ENCODE measurements at regions not wholly inside any gene's neighbourhood (a gene's known extent, or its start where the extent isn't known, plus 50 kb on each side); places are given as distances from the start of the nearest gene placed in this dataset.

GRCh38 chr12:46535907-46536306 lies 163.3 kb upstream of the SLC38A2 start:
- no peak overlapping the region; the same call in 1 of the 2 replicates for H3K27ac ChIP-seq
- TF ChIP-seq, protein P1, sequence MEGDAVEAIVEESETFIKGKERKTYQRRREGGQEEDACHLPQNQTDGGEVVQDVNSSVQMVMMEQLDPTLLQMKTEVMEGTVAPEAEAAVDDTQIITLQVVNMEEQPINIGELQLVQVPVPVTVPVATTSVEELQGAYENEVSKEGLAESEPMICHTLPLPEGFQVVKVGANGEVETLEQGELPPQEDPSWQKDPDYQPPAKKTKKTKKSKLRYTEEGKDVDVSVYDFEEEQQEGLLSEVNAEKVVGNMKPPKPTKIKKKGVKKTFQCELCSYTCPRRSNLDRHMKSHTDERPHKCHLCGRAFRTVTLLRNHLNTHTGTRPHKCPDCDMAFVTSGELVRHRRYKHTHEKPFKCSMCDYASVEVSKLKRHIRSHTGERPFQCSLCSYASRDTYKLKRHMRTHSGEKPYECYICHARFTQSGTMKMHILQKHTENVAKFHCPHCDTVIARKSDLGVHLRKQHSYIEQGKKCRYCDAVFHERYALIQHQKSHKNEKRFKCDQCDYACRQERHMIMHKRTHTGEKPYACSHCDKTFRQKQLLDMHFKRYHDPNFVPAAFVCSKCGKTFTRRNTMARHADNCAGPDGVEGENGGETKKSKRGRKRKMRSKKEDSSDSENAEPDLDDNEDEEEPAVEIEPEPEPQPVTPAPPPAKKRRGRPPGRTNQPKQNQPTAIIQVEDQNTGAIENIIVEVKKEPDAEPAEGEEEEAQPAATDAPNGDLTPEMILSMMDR (conservative IDR thresholded peaks at IDR 0.05) = no peak
- TF ChIP-seq ZFX (IDR thresholded peaks at IDR 0.05) = no peak

GRCh38 chr12:46535376-46535775 lies 162.8 kb upstream of the SLC38A2 start:
- no peak overlapping the region; the same call in 1 of the 2 replicates for H3K27ac ChIP-seq
- TF ChIP-seq, protein P1 (conservative IDR thresholded peaks at IDR 0.05) = no peak
- TF ChIP-seq ZFX (IDR thresholded peaks at IDR 0.05) = no peak

DNA sequence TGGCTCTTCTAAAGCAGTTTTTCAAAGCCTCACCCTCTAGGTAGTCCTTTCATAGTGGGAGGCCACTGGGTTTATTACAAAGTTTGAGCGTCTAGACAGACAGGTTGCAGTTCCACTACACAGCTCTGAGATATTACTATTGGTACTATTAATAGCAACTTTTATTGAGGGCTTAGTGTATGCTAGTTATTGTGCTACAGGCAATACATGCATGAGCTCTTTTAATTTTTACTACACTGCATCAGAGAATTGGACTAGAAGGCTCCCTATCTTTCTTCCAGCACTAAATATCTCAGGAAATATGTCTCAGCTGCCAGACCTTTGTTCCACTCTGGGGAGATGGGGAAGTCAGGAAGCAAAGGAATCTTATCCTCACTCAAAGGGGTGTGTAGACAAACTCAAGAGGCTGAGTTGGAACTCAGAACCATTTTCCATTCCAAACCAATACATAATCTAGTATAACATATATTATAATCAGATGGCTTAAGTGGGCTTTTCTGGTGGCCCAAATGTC lies 161.8 kb upstream of the SLC38A2 start:
- no peak for TF ChIP-seq ZFX (IDR thresholded peaks at IDR 0.05)
- TF ChIP-seq, protein P1 (conservative IDR thresholded peaks at IDR 0.05) = no peak
- no peak overlapping the region for H3K27ac ChIP-seq

- H3K27ac ChIP-seq = no peak overlapping the region
- TF ChIP-seq, protein P1 (conservative IDR thresholded peaks at IDR 0.05) = no peak
- TF ChIP-seq ZFX (IDR thresholded peaks at IDR 0.05) = no peak
These were observed 161.2 kb upstream of the SLC38A2 start for GRCh38 chr12:46533723-46534122.

DNA sequence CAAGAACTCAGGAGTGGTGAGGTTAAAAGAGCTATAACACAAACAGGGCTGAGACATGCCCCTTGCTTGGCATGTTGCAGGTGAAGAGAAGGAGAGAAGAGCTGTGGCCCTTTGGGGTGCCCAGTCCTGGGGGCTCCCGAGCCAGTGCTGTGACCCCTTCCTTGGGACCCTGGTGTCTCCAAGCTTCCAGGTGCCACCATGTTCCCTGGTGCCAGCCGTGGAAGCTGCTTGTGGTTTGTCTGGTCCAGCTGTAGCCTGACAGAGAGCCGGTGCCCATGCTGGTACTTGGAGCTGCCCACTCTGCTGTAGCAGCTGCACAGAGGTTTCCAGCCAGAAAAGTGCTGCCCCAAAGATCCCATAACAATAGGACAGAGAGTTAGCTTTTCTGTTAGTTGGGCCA lies 159.2 kb upstream of the SLC38A2 start:
- H3K27ac ChIP-seq = no peak overlapping the region
- TF ChIP-seq ZFX (IDR thresholded peaks at IDR 0.05) = no peak
- TF ChIP-seq, protein P1 (conservative IDR thresholded peaks at IDR 0.05) = no peak

- TF ChIP-seq, protein P1 (conservative IDR thresholded peaks at IDR 0.05) = no peak
- TF ChIP-seq ZFX (IDR thresholded peaks at IDR 0.05) = no peak
- H3K27ac ChIP-seq = no peak overlapping the region
These were observed 158.6 kb upstream of the SLC38A2 start for GRCh38 chr12:46531059-46531785.

DNA sequence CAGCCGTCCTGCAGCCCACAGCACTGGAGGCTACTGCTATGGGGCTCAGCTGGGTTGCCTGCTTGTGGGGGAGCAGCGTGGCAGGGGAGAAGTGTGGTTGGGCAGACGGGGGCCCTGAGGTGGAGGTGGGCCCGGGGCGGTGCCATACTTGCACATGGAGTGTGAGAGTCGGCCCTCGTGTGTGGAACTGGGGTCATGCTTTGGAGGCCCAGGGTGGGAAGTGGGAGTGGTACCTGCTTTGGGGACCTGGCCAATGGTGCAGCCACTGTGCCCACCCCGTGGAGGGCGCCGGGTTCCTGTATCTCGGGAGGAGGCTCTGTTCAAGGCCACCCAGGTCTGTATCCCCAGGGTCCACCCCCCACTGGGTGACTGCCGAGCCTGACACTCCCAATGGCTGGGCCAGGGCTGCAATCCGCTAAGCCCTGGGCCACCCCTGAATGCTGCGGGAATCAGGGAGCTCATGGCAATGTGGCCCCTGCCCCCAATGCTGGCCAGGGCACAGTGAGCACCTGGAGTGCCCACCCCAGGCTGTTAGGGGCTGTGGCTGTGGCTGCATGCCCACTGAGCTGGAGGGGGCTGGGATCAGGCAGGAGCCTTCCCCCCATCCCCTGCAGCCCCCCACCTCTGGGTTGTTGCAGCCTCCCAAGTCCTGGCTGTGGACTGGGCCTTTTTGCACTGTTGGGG lies 157.9 kb upstream of the SLC38A2 start:
- TF ChIP-seq, protein P1 (conservative IDR thresholded peaks at IDR 0.05) = no peak
- no peak overlapping the region for H3K27ac ChIP-seq

All from C4-2B (cell line).